HCT116 (cell line): ENCODE measurements at regions not wholly inside any gene's neighbourhood (a gene's known extent, or its start where the extent isn't known, plus 50 kb on each side); places are given as distances from the start of the nearest gene placed in this dataset.

Experiments
- ATAC-seq: fragments of 200-7000 bp; cut with Tn5 transposase; 2 replicates; pipeline ENCODE4 v1.9.1; 2020; ENCODE audit warnings: mild to moderate bottlenecking, moderate library complexity
- BruUV-seq: library from RNA; stranded (reverse); fragments of 400-500 nt; replicated peaks from 2 replicates; lab custom pipeline; 2021; lab: Mats Ljungman, UMichigan
- CTCF ChIA-PET: fragments of 300-600 bp; sonication (Branson Sonifier 250); formaldehyde crosslinking; loops from one replicate; lab custom pipeline; 2021; ENCODE audit warnings: antibody characterized with exemption; lab: Charles Lee
- POLR2A ChIA-PET: fragments of 300-600, 350-600 bp; sonication (Branson Sonifier 250); formaldehyde crosslinking; loops from one replicate; lab custom pipeline; 2021; ENCODE audit warnings: antibody characterized with exemption; lab: Charles Lee
- RAD21 ChIA-PET, 2 experiments: fragments of 300-600 bp; sonication (Branson Sonifier 250); formaldehyde crosslinking; loops; one replicate each; lab custom pipeline; 2023; ENCODE audit warnings: low total read pairs in 2 of 2; ENCODE audit not compliant: uncharacterized antibody in 2 of 2, unreplicated experiment in 2 of 2, low non-redundant PET in 1 of 2; lab: Charles Lee
- DNase-seq: peaks from one replicate; pipeline ENCODE4 v3.0.0-alpha.2; 2010; ENCODE audit warnings: low read depth, low spot score
- H2AFZ ChIP-seq: fragments of 200-600 bp; shearing (Covaris generic), sonication (generic); 2 replicates; pipeline ENCODE4 v1.6.1; 2017; ENCODE audit warnings: low read depth, mixed run types, mixed read lengths, antibody characterized with exemption, low read length; ENCODE audit not compliant: poor library complexity, severe bottlenecking
- H3K27ac ChIP-seq: 2 replicates; pipeline ENCODE4 v1.5.1; 2012; ENCODE audit warnings: low read depth, low read length
- H3K27me3 ChIP-seq: fragments of 200-600 bp; sonication (generic); 2 replicates; pipeline ENCODE4 v1.6.1; 2016; ENCODE audit warnings: mixed run types, low read length, mixed read lengths; ENCODE audit not compliant: insufficient read depth
- H3K36me3 ChIP-seq, 2 experiments: fragments of 200-500 bp in 1 of 2; fragments of 200-600 bp in 1 of 2; sonication (Bioruptor generic) in 1 of 2; sonication (generic) in 1 of 2; 2 replicates each; pipeline versions ENCODE4 v1.5.1 to v1.6.1; 2014 to 2016; ENCODE audit warnings: low read length in 2 of 2, inconsistent platforms in 1 of 2, mixed read lengths in 1 of 2, mixed run types in 1 of 2; ENCODE audit not compliant: insufficient read depth in 2 of 2, control insufficient read depth in 1 of 2
- H3K4me1 ChIP-seq, 2 experiments: fragments of 200-600 bp in 1 of 2; sonication (generic) in 1 of 2; 2 replicates each; pipeline versions ENCODE4 v1.5.1 to v1.6.1; 2012 to 2017; ENCODE audit warnings: low read length in 2 of 2, inconsistent platforms in 1 of 2, mild to moderate bottlenecking in 1 of 2, mixed read lengths in 1 of 2, mixed run types in 1 of 2, moderate library complexity in 1 of 2; ENCODE audit not compliant: insufficient read depth in 2 of 2, control insufficient read depth in 1 of 2
- H3K4me2 ChIP-seq: fragments of 200-600 bp; sonication (generic); 2 replicates; pipeline ENCODE4 v1.6.1; 2017; ENCODE audit warnings: mixed run types, low read length, mixed read lengths
- H3K4me3 ChIP-seq, 2 experiments: fragments of 200-600 bp in 1 of 2; sonication (generic) in 1 of 2; replicated peaks in 1 of 2; 2 replicates each; pipeline ENCODE4 v1.5.1; 2011 to 2016; ENCODE audit warnings: low read length in 2 of 2, control low read depth in 1 of 2, low read depth in 1 of 2, mild to moderate bottlenecking in 1 of 2, mixed read lengths in 1 of 2, mixed run types in 1 of 2
- H3K79me2 ChIP-seq: fragments of 200-600 bp; sonication (generic); 2 replicates; pipeline ENCODE4 v1.6.1; 2017; ENCODE audit warnings: mild to moderate bottlenecking, mixed run types, low read length, moderate library complexity, mixed read lengths; ENCODE audit not compliant: insufficient read depth
- H3K9ac ChIP-seq: fragments of 200-600 bp; sonication (generic); 2 replicates; pipeline ENCODE4 v1.6.1; 2016; ENCODE audit warnings: low read length, mixed read lengths
- H3K9me2 ChIP-seq: fragments of 200-600 bp; sonication (generic), shearing (Covaris generic); 2 replicates; pipeline ENCODE4 v1.6.1; 2017; ENCODE audit warnings: mixed run types, mild to moderate bottlenecking, moderate library complexity; ENCODE audit not compliant: insufficient read depth
- H3K9me3 ChIP-seq, 2 experiments: fragments of 200-500 bp in 1 of 2; fragments of 200-600 bp in 1 of 2; sonication (Bioruptor generic) in 1 of 2; sonication (generic) in 1 of 2; 2 replicates each; pipeline ENCODE4 v1.6.1; 2014 to 2017; ENCODE audit warnings: low read length in 2 of 2, mixed read lengths in 2 of 2, inconsistent platforms in 1 of 2, low read depth in 1 of 2, mild to moderate bottlenecking in 1 of 2, mixed run types in 1 of 2, moderate library complexity in 1 of 2; ENCODE audit not compliant: control insufficient read depth in 1 of 2, insufficient read depth in 1 of 2
- H4K20me1 ChIP-seq: fragments of 200-600 bp; sonication (generic), shearing (Covaris generic); 2 replicates; pipeline ENCODE4 v1.6.1; 2017; ENCODE audit warnings: mixed run types, mild to moderate bottlenecking, moderate library complexity; ENCODE audit not compliant: insufficient read depth
- CBX3 ChIP-seq: IDR thresholded peaks from 2 replicates; pipeline ENCODE4 v1.6.1; 2012; ENCODE audit warnings: low read depth
- CEBPB ChIP-seq: IDR thresholded peaks from 2 replicates; pipeline ENCODE4 v1.6.1; 2012; ENCODE audit warnings: low read depth
- EGR1 ChIP-seq: IDR thresholded peaks from 2 replicates; pipeline ENCODE4 v1.6.1; 2012; ENCODE audit warnings: low read depth
- ELF1 ChIP-seq: IDR thresholded peaks from 2 replicates; pipeline ENCODE4 v1.6.1; 2012; ENCODE audit warnings: low read depth, borderline replicate concordance
- EZH2 ChIP-seq: fragments of 200-600 bp; sonication (generic); IDR thresholded peaks from 2 replicates; pipeline ENCODE4 v1.6.1; 2017; ENCODE audit warnings: antibody characterized with exemption, mixed run types
- FOSL1 ChIP-seq: IDR thresholded peaks from 2 replicates; pipeline ENCODE4 v1.6.1; 2012; ENCODE audit warnings: low read depth
- JUND ChIP-seq: IDR thresholded peaks from 2 replicates; pipeline ENCODE4 v1.6.1; 2012
- MAX ChIP-seq: IDR thresholded peaks from 2 replicates; pipeline ENCODE4 v1.6.1; 2012
- POLR2AphosphoS5 ChIP-seq: IDR thresholded peaks from 2 replicates; pipeline ENCODE4 v1.6.1; 2011; ENCODE audit warnings: mild to moderate bottlenecking, low read depth, low read length, moderate library complexity
- SIN3A ChIP-seq: IDR thresholded peaks from 2 replicates; pipeline ENCODE4 v1.6.1; 2012; ENCODE audit warnings: low read depth
- SP1 ChIP-seq: IDR thresholded peaks from 2 replicates; pipeline ENCODE4 v1.6.1; 2012; ENCODE audit warnings: low read depth
- SRF ChIP-seq: IDR thresholded peaks from 2 replicates; pipeline ENCODE4 v1.6.1; 2012; ENCODE audit warnings: low read depth
- TCF7L2 ChIP-seq: IDR thresholded peaks from 2 replicates; pipeline ENCODE4 v1.7.0; 2011; ENCODE audit warnings: borderline replicate concordance, inconsistent platforms; ENCODE audit not compliant: insufficient read depth, insufficient read length; ENCODE audit errors: extremely low read depth
- ZFX ChIP-seq: fragments of 450-650 bp; IDR thresholded peaks from 2 replicates; pipeline ENCODE4 v1.6.1; 2017
- ZNF274 ChIP-seq: fragments of 200-500 bp; sonication (Bioruptor generic); IDR thresholded peaks from 2 replicates; pipeline ENCODE4 v1.6.1; 2014; ENCODE audit warnings: mild to moderate bottlenecking, low read depth, low read length, inconsistent platforms
- intact Hi-C: fragments of 100-400 bp; cut with micrococcal nuclease; formaldehyde crosslinking; loops from 2 replicates; pipeline ENCODE4 v1.10.0; 2022
- TF ChIP-seq, protein P1 (sequence below): IDR thresholded peaks from 2 replicates; pipeline ENCODE4 v1.6.1; 2011; ENCODE audit warnings: mild to moderate bottlenecking, low read length, moderate library complexity; ENCODE audit not compliant: insufficient replicate concordance; ENCODE audit errors: extremely low read depth
- TF ChIP-seq, protein P2 (sequence below), 3 experiments: fragments of 200-600 bp in 1 of 3; sonication (generic) in 1 of 3; IDR thresholded peaks in 2 of 3; conservative IDR thresholded peaks in 1 of 3; 2 replicates each; pipeline ENCODE4 v1.5.1; 2012 to 2017; ENCODE audit warnings: low read depth in 2 of 3, low read length in 2 of 3, antibody characterized with exemption in 1 of 3, borderline replicate concordance in 1 of 3, control low read depth in 1 of 3, mild to moderate bottlenecking in 1 of 3, mixed read lengths in 1 of 3, mixed run types in 1 of 3, moderate library complexity in 1 of 3; ENCODE audit not compliant: insufficient read depth in 1 of 3

DNA sequence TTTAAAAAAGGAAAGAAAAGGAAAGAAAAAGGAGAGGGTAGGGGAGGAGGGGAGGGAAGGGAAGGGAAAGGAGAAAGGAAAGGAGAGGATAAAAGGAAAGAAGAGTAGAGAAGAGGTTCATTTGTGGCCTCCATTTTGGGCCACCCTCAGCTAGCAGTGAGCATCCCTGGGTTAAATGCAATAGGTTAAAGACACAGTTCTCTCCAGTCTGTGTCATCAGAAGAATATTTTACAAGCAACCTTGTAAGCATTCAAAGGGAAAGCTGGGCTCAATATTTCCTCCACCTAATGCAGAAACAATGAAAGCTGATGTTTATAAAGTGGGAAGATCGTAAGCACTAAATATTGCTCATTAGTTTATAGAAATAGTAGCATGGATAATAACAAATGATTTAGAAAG lies 219.1 kb upstream of the PITRM1 start:
- POLR2A ChIA-PET, result no interaction called here
- DNase-seq (no peak), ATAC-seq (no peak)

DNA sequence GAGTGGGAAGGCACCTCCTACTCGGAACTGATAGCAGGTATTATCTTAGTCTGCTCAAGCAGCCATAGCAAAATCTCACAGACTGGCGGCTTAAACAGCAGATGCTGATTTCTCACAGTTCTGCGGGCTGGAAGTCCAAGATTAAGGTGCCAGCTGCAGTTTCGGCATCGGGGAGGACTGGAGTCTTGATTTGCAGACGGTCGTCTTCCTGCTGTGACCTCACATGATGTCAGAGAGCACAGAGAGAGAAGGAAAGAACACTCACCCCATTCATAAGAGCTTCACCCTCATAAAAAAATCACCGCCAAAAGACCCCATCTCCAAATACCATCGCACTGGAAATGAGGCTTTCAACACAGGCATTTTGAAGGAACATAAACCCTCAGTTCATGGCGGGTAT lies 216.5 kb upstream of the PITRM1 start:
- CTCF ChIA-PET, result no interaction called here
- intact Hi-C loops, result no loop called here
- ATAC-seq (no peak), DNase-seq (no peak)
- Histone ChIP-seq H3K4me1 (no peaks in the 10 kb centered on the region), H3K4me2 (no peak overlapping the region), H3K79me2 (no peaks in the 10 kb centered on the region), H3K9me2 (no peaks in the 10 kb centered on the region), H3K27me3 (no peaks in the 10 kb centered on the region), H4K20me1 (no peaks in the 10 kb centered on the region), H3K9me3 (peaks cover 0 to 5% of the 10 kb centered on the region in 2 experiments; a peak in 1 of 4 replicates), H2AFZ (no peak overlapping the region), H3K36me3 (no peaks in the 10 kb centered on the region), H3K27ac (no peak overlapping the region), H3K4me3 (no peak overlapping the region), H3K9ac (no peak overlapping the region)
- no peak for TF ChIP-seq TCF7L2
- no peak for TF ChIP-seq SIN3A
- TF ChIP-seq POLR2AphosphoS5, result no peak
- no peak for TF ChIP-seq JUND
- TF ChIP-seq, protein P1, sequence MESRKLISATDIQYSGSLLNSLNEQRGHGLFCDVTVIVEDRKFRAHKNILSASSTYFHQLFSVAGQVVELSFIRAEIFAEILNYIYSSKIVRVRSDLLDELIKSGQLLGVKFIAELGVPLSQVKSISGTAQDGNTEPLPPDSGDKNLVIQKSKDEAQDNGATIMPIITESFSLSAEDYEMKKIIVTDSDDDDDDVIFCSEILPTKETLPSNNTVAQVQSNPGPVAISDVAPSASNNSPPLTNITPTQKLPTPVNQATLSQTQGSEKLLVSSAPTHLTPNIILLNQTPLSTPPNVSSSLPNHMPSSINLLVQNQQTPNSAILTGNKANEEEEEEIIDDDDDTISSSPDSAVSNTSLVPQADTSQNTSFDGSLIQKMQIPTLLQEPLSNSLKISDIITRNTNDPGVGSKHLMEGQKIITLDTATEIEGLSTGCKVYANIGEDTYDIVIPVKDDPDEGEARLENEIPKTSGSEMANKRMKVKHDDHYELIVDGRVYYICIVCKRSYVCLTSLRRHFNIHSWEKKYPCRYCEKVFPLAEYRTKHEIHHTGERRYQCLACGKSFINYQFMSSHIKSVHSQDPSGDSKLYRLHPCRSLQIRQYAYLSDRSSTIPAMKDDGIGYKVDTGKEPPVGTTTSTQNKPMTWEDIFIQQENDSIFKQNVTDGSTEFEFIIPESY, result no peak
- TF ChIP-seq, protein P2, sequence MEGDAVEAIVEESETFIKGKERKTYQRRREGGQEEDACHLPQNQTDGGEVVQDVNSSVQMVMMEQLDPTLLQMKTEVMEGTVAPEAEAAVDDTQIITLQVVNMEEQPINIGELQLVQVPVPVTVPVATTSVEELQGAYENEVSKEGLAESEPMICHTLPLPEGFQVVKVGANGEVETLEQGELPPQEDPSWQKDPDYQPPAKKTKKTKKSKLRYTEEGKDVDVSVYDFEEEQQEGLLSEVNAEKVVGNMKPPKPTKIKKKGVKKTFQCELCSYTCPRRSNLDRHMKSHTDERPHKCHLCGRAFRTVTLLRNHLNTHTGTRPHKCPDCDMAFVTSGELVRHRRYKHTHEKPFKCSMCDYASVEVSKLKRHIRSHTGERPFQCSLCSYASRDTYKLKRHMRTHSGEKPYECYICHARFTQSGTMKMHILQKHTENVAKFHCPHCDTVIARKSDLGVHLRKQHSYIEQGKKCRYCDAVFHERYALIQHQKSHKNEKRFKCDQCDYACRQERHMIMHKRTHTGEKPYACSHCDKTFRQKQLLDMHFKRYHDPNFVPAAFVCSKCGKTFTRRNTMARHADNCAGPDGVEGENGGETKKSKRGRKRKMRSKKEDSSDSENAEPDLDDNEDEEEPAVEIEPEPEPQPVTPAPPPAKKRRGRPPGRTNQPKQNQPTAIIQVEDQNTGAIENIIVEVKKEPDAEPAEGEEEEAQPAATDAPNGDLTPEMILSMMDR (IDR thresholded peaks at IDR 0.05 in 2 of 3, conservative IDR thresholded peaks at IDR 0.05 in 1 of 3; ENCODE audit: borderline replicate concordance in 1 of 3, insufficient read depth in 1 of 3, low read depth in 2 of 3, low read length in 2 of 3), result no peak
- TF ChIP-seq SP1, result no peak
- TF ChIP-seq SRF, result no peak
- TF ChIP-seq ZNF274, result no peak
- no peak for TF ChIP-seq FOSL1
- TF ChIP-seq ZFX, result no peak
- TF ChIP-seq MAX, result no peak
- no peak for TF ChIP-seq CEBPB
- no peak for TF ChIP-seq ELF1
- POLR2A ChIA-PET, result no interaction called here
- RAD21 ChIA-PET, result no interaction called here
- no TSS peak for BruUV-seq

More for the DNA sequence above, 219.1 kb upstream of the PITRM1 start:
- no peaks in the 10 kb centered on the region for H3K9me3 ChIP-seq
- no peak overlapping the region for H3K9ac ChIP-seq
- no TSS peak for BruUV-seq
- H3K4me1 ChIP-seq, result no peaks in the 10 kb centered on the region
- ChIA-PET RAD21 (no interaction called here), CTCF (no interaction called here)
- no peak overlapping the region for H3K4me2 ChIP-seq
- no peak overlapping the region for H2AFZ ChIP-seq
- H3K4me3 ChIP-seq, result no peak overlapping the region
- H3K27me3 ChIP-seq, result no peaks in the 10 kb centered on the region
- no peaks in the 10 kb centered on the region for H3K79me2 ChIP-seq
- no peaks in the 10 kb centered on the region for H3K9me2 ChIP-seq
- no peaks in the 10 kb centered on the region for H3K36me3 ChIP-seq
- intact Hi-C loops, result no loop called here
- H3K27ac ChIP-seq, result no peak overlapping the region
- no peaks in the 10 kb centered on the region for H4K20me1 ChIP-seq
- no peak for TF ChIP-seq EGR1
- no peak for TF ChIP-seq EZH2
- no peak for TF ChIP-seq CBX3
- TF ChIP-seq, all 23 proteins: peak for 0
